ENCODE measurements at regions not wholly inside any gene's neighbourhood (a gene's known extent, or its start where the extent isn't known, plus 50 kb on each side); places are given as distances from the start of the nearest gene placed in this dataset.
"Not testable (repeated sequence)": the region's sequence is repeated elsewhere in the genome, so short reads cannot be mapped to it uniquely, and the experiment has no call there.

DNA sequence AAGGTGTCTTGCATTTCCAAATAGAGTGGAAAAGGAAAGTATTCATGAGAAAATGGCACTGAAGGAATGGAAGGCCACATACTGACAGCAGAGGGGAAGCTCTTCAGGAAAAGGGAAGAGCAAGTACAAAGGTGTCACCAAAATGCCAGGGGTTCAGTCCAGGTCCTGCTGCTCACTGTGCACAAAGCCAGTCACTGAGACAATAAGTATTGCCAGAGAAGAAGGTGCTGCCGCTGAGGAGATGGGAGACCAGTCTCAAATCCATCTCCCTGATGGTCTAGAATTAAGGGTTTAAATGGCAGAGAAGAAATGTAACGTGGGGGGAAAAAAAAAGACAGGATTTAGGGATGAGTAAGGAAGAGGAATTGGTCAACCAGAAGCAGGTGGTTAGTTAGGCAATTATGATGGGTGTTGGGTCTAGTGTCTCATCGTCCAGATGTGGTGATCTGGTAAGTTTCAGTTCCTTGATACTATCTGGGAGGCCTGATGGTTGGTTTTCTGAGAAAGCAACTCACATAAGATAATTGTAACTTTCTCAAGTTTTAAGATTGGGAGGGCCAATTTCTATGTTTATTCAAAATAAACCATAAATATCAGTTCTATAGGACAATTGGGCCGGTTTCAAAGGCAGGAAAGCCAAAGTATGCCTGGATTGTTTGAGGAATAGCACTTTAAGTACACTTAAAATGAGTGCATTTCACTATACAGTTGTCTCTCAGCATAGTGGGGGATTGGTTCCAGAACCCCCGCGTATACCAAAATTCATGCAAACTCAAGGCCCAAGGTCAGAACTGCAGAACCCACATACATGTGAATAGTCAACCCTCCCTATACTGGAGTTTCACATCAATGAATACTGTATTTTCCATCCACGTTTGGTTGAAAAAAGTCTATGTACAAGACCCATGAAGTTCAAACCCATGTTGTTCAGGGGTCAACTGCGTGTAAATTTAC, 109.1 kb upstream of the DNAJC10 start:
- TF ChIP-seq, protein P1, sequence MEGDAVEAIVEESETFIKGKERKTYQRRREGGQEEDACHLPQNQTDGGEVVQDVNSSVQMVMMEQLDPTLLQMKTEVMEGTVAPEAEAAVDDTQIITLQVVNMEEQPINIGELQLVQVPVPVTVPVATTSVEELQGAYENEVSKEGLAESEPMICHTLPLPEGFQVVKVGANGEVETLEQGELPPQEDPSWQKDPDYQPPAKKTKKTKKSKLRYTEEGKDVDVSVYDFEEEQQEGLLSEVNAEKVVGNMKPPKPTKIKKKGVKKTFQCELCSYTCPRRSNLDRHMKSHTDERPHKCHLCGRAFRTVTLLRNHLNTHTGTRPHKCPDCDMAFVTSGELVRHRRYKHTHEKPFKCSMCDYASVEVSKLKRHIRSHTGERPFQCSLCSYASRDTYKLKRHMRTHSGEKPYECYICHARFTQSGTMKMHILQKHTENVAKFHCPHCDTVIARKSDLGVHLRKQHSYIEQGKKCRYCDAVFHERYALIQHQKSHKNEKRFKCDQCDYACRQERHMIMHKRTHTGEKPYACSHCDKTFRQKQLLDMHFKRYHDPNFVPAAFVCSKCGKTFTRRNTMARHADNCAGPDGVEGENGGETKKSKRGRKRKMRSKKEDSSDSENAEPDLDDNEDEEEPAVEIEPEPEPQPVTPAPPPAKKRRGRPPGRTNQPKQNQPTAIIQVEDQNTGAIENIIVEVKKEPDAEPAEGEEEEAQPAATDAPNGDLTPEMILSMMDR (IDR thresholded peaks at IDR 0.05) = no peak
- ATAC-seq (ENCODE audit: insufficient number of reproducible peaks, low FRiP score, low read depth) (no peak), DNase-seq (ENCODE audit: low spot score) (no peak)

DNA sequence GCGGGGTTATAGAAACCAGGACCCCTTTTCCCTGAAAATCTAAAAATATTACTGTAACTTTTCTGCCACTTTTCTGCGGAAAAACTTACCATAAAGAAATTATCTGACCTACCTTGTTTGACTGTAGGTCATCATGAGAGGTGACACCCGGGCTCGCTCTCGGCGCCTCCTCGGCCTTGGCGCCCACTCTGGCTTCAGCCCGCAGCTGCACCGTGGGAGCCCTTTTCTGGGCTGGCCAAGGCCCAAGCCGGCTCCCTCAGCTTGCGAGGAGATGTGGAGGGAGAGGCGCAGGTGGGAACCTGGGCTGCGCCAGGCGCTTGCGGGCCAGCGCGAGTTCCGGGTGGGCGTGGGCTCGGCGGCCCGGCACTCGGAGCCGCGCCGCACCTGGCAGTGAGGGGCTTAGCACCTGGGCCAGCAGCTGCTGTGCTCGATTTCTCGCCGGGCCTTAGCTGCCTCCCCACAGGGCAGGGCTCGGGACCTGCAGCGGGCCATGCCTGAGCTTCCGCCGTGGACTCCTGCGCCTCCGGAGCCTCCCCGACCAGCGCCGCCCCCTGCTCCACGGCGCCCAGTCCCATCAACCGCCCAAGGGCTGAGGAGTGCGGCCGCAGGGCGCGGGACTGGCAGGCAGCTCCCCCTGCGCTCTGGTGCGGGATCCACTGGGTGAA, 107.7 kb upstream of the DNAJC10 start:
- H3K27me3 ChIP-seq (replicated peaks; ENCODE audit: insufficient read depth) = no peaks in the 10 kb centered on the region
- H3K4me3 ChIP-seq = no peak overlapping the region
- H3K4me1 ChIP-seq (ENCODE audit: control insufficient read depth in 1 of 2, low read depth in 2 of 2) = no peaks in the 10 kb centered on the region
- no peaks in the 10 kb centered on the region for H3K9me3 ChIP-seq
- no peak for ATAC-seq (ENCODE audit: insufficient number of reproducible peaks, low FRiP score, low read depth)
- DNase-seq (ENCODE audit: low spot score) = no peak
- TF ChIP-seq, protein P1 (IDR thresholded peaks at IDR 0.05) = no peak
- no peak overlapping the region for H3K27ac ChIP-seq
- no peaks in the 10 kb centered on the region for H3K36me3 ChIP-seq

More for the DNA sequence above, 109.1 kb upstream of the DNAJC10 start:
- no peaks in the 10 kb centered on the region for H3K27me3 ChIP-seq (replicated peaks; ENCODE audit: insufficient read depth)
- H3K4me3 ChIP-seq = no peak overlapping the region
- no peaks in the 10 kb centered on the region for H3K36me3 ChIP-seq
- H3K9me3 ChIP-seq = no peaks in the 10 kb centered on the region
- no peak overlapping the region for H3K27ac ChIP-seq
- H3K4me1 ChIP-seq (ENCODE audit: control insufficient read depth in 1 of 2, low read depth in 2 of 2) = no peaks in the 10 kb centered on the region

DNA sequence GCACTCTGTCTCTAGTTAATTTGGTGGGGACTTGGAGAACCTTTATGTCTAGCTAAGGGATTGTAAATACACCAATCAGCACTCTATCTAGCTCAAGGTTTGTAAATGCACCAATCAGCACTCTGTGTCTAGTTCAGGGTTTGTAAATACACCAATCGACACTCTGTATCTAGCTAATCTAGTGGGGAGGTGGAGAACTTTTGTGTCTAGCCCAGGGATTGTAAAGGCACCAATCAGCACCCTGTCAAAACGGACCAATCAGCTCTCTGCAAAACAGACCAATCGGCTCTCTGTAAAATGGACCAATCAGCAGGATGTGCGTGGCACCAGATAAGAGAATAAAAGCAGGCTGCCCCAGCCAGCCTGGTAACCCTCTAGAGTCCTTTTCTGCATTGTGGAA, 107.1 kb upstream of the DNAJC10 start:
- not testable (repeated sequence) for H3K27me3 ChIP-seq (replicated peaks; ENCODE audit: insufficient read depth); H3K9me3 ChIP-seq; H3K36me3 ChIP-seq; DNase-seq (ENCODE audit: low spot score); H3K4me1 ChIP-seq (ENCODE audit: control insufficient read depth in 1 of 2, low read depth in 2 of 2); H3K4me3 ChIP-seq; ATAC-seq (ENCODE audit: insufficient number of reproducible peaks, low FRiP score, low read depth); H3K27ac ChIP-seq

DNA sequence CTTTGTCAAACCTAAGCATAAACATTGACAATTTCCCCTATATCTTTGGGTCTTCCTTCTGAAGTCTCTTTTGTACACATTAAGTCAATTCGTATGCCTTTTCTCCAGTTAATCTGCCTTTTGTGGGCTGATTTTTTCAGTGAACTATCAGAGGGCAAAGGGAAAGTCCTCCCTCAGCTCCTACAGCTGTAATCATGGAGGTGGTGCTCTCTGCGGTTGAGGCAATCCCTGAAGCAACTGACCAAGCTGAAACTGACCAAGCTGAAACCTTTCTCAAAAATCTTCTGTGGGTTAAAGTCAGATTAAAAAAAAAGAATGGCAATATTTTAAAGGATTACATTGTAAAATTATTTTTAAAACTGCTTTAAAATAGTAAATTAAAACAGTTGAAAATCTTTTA, 105.8 kb upstream of the DNAJC10 start:
- H3K27me3 ChIP-seq (replicated peaks; ENCODE audit: insufficient read depth) = no peaks in the 10 kb centered on the region
- H3K4me3 ChIP-seq = no peak overlapping the region
- TF ChIP-seq, protein P1 (IDR thresholded peaks at IDR 0.05) = no peak
- no peak overlapping the region for H3K27ac ChIP-seq
- H3K4me1 ChIP-seq (ENCODE audit: control insufficient read depth in 1 of 2, low read depth in 2 of 2) = no peaks in the 10 kb centered on the region
- ATAC-seq (ENCODE audit: insufficient number of reproducible peaks, low FRiP score, low read depth) (no peak), DNase-seq (ENCODE audit: low spot score) (no peak)
- H3K9me3 ChIP-seq = no peaks in the 10 kb centered on the region
- no peaks in the 10 kb centered on the region for H3K36me3 ChIP-seq

DNA sequence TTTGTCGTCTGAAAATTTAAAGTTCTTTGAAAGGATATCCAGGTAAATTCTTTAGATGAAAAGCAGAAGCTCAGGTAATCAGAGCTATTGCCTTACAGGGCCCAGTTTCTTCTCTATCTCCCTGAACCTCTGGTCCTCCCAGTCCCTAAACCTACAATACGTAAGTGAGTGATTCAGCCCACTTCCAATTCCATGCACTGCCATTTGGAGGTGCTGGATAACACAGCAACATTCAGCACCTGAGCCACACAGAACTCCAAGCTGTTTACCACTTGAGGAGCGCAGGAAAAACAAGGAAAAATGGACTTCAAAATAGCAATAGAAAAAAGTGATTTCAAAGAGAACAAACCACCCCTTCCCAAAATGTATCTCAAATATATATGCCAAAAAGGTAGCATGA, 105.0 kb upstream of the DNAJC10 start:
- H3K4me3 ChIP-seq = no peak overlapping the region
- H3K9me3 ChIP-seq = no peaks in the 10 kb centered on the region
- no peaks in the 10 kb centered on the region for H3K4me1 ChIP-seq (ENCODE audit: control insufficient read depth in 1 of 2, low read depth in 2 of 2)
- no peaks in the 10 kb centered on the region for H3K27me3 ChIP-seq (replicated peaks; ENCODE audit: insufficient read depth)
- TF ChIP-seq, protein P1 (IDR thresholded peaks at IDR 0.05) = no peak
- no peaks in the 10 kb centered on the region for H3K36me3 ChIP-seq
- ATAC-seq (ENCODE audit: insufficient number of reproducible peaks, low FRiP score, low read depth) = no peak
- H3K27ac ChIP-seq = no peak overlapping the region
- no peak for DNase-seq (ENCODE audit: low spot score)

Measured in thoracic aorta (tissue), 2 donors.